ENCODE measurements at regions not wholly inside any gene's neighbourhood (a gene's known extent, or its start where the extent isn't known, plus 50 kb on each side); places are given as distances from the start of the nearest gene placed in this dataset.

- TF ChIP-seq CTCF (conservative IDR thresholded peaks at IDR 0.05) (no peak), ZFX (IDR thresholded peaks at IDR 0.05) (no peak)
Observed at GRCh38 chrX:20542072-20542471, 275.4 kb upstream of the RPS6KA3 start.
